ENCODE measurements at regions not wholly inside any gene's neighbourhood (a gene's known extent, or its start where the extent isn't known, plus 50 kb on each side); places are given as distances from the start of the nearest gene placed in this dataset.

DNA sequence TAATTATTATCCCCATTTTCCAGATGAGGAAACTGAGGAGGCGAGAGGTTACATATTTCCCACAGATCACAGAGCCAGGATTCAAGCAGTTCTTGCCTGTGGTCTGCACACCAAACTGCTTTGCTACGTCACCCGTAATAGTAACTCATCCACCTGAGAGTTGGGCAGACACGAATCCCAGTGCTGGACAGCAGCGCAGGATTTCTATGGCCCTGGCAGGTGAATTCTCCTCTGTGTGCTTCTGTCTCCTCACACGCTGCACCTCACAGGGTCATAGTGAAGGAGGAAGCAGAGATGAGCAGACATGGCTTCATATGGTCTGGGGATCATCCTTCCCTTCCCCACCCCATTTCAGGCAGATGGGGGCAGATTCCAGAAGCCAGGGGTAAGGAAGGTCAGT is 127.0 kb upstream of the LRFN2 start:
- TF ChIP-seq, protein P1, sequence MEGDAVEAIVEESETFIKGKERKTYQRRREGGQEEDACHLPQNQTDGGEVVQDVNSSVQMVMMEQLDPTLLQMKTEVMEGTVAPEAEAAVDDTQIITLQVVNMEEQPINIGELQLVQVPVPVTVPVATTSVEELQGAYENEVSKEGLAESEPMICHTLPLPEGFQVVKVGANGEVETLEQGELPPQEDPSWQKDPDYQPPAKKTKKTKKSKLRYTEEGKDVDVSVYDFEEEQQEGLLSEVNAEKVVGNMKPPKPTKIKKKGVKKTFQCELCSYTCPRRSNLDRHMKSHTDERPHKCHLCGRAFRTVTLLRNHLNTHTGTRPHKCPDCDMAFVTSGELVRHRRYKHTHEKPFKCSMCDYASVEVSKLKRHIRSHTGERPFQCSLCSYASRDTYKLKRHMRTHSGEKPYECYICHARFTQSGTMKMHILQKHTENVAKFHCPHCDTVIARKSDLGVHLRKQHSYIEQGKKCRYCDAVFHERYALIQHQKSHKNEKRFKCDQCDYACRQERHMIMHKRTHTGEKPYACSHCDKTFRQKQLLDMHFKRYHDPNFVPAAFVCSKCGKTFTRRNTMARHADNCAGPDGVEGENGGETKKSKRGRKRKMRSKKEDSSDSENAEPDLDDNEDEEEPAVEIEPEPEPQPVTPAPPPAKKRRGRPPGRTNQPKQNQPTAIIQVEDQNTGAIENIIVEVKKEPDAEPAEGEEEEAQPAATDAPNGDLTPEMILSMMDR (IDR thresholded peaks at IDR 0.05), result no peak
- TF ChIP-seq POLR2A (IDR thresholded peaks at IDR 0.05), result no peak

Data from testis (tissue), 2 donors.